ENCODE measurements at regions not wholly inside any gene's neighbourhood (a gene's known extent, or its start where the extent isn't known, plus 50 kb on each side); places are given as distances from the start of the nearest gene placed in this dataset.
"Not testable (repeated sequence)": the region's sequence is repeated elsewhere in the genome, so short reads cannot be mapped to it uniquely, and the experiment has no call there.

- DNase-seq, result no peak
Measured at GRCh38 chr2:123826729-123827271, 198.3 kb upstream of the CNTNAP5 start.

- DNase-seq, result no peak
Measured at GRCh38 chr2:123839326-123839725, 185.8 kb upstream of the CNTNAP5 start.

DNA sequence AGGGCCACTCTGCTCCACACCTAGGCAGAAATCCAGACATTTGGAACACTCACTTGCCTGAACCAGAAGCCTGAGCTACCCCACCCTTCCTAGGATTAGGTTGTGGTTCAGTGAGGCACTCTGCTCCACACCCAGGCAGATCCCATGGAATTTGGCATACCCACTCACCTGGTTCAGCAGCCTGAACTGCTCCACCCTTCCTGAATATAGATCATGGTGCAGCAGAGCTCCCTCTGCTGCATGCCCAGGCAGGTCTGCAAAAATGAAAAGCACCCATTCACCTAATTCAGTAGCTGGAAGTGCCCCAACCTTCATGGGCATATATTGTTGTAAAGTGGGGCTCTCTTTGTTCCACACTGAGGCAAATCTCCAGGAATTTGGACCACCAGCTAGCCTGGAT, 185.1 kb upstream of the CNTNAP5 start:
- DNase-seq, result no peak

- DNase-seq, result no peak
Measured at GRCh38 chr2:123840574-123840973, 184.5 kb upstream of the CNTNAP5 start.

- no peak for DNase-seq
Measured at GRCh38 chr2:123851281-123851680, 173.8 kb upstream of the CNTNAP5 start.

- DNase-seq, result no peak
Measured at GRCh38 chr2:123853161-123853560, 171.9 kb upstream of the CNTNAP5 start.

DNA sequence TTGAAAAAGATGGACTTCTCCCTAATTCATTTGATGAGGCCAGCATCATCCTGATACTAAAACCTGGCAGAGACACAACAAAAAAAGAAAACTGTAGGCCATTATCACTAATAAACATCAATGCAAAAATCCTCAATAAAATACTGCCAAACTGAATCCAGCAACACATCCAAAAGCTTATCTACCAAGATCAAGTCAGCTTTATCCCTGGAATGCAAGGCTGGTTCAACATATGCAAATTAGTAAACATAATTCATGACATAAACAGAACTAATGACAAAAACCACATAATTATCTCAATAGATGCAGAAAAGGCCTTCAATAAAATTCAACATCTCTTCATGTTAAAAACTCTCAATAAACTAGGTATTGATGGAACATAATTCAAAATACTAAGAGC, 166.1 kb upstream of the CNTNAP5 start:
- not testable (repeated sequence) for DNase-seq

DNA sequence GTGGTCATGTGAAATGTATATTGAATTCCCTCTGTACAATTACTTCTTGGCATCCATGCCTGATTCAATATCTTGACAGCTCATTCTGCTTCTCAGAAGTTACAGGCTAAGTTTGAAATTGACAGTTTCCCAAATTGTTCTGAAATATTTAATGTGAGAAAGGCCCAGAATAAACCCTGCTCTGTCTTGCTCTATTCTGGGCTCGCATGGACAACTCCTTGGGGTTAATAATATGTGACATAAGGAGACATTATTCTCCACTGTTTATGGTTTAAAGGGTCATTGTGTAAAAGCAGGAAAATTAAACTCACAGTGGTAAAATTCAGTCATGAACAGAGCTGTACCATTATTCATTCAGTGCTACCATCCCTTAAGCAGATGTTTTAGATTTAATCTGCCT, 160.7 kb upstream of the CNTNAP5 start:
- no peak for DNase-seq

GRCh38 chr2:123870206-123870880, 154.7 kb upstream of the CNTNAP5 start:
- peak; percentile 43 for DNase-seq

DNA sequence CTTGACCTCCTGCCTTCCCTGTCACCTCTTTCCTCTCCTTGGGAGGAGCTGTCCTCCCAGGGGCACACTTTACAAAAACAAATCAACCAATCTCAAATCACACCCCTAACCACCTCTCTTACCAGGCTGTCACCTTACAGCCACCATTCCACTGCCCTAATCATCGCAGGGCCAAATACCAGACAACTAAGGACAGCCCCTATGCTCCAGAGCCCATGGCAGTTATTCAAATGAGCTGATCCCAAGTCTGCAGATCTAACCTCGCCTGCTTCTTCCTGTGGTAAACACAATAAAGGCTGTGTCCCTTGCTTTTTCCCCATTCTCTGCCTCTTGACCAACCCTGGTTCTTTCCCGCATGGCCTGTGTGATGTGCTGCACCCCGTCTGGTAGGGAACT, 154.2 kb upstream of the CNTNAP5 start:
- peak; percentile 11 for DNase-seq

DNA sequence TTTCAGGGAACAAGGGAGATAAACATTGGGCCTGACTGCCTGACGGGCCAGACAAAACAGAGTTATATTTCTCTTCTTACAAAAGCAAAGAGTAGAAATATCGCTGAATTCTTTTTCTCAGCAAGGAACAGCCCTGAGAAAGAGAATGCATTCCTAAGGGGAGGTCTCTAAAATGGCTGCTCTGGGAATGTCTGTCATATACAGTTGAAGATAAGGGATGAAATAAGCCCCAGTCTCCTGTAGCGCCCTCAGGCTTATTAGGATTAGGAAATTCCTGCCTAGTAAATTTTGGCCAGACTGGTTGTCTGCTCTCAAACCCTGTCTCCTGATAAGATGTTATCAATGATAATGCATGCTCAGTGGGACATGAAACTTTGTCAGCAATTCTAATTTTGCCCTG, 134.9 kb upstream of the CNTNAP5 start:
- no peak for DNase-seq

DNA sequence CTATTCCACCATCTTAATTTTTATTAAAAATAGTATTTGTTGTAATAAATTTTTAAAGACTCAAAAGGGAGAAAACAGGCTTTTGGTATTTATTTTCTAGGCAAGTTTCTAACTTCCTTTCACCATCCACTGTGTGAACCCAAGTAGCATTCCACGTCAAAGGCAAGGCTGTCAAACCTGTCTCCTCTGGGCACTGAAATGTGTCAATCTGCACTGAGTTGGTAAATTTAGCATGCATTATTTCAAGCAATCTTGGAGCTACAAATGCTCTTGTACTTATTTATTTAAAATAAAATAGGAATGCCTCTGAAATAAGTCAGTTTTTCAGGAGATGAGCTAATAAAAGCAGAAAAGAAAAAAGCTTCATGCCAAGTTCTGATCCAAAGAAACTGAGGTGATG, 130.9 kb upstream of the CNTNAP5 start:
- DNase-seq, result no peak

DNA sequence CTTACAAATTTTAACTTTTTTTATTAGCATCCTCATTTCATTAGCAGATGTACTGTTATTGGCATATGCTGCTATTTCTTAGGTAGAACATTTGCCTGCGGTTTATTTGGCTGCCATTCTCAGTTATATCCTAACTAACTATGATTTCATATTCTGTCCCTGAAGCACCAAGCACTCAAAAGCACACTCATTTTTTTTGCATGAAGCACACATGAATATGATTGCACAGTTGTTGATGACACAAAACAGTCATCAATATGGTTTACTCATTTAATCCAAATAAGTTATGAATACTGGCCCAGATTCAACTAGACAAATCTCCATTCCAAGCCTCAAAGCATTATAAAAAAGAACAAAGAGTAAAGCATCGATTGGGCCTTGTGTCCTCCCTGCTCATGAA, 129.4 kb upstream of the CNTNAP5 start:
- DNase-seq, result no peak

- no peak for DNase-seq
Measured at GRCh38 chr2:123901256-123901655, 123.8 kb upstream of the CNTNAP5 start.

- DNase-seq, result no peak
Measured at GRCh38 chr2:123906361-123906760, 118.7 kb upstream of the CNTNAP5 start.

DNA sequence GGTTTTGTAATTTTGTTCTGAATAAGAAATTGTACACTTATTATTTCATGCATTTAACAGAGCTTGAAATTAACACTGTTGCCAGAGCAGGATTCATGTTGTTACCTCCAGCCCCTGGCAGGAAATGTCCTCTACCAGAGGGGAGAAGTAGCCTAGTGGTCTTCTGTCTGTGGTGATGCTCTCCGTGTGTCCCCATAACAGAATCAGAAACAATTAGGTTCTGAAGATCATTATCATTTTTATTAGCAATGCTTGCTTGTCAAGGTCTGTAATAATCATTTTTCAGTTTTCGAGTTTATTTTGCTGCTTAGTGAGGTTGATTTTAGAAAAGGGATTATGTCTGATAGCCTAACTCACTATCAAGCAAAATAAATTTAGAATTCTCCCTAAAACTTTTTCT, 116.6 kb upstream of the CNTNAP5 start:
- DNase-seq, result no peak

- no peak for DNase-seq
Measured at GRCh38 chr2:123912171-123912570, 112.9 kb upstream of the CNTNAP5 start.

DNA sequence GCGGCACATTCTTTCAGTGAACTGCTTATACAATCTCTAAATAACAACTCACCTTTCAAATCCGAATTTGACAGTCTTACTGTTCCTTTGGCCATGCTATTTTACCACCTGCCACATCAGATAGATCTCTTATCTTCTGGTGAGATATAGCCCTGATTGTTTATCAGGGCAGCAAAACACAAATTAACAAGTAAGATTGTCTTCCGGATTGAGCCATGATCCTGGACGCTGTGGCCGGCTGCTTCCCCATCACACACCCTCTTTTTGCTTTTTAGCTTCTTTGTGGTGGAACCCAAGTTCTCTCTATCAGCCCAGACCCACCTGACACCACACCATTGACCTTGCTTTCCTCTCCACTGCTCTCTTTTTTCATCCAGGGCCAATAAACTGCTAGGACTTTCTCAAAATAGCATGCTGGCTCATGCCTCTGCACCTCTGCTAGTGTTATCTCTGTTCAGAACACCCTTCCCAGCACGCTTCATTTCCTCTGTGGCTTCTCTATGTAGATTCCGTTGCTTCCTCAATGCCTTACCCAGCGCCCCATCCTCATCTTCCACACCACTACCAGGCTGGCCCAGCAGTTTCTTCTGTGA, 111.8 kb upstream of the CNTNAP5 start:
- no peak for DNase-seq

- DNase-seq, result no peak
Measured at GRCh38 chr2:123915380-123915779, 109.7 kb upstream of the CNTNAP5 start.

GRCh38 chr2:123916051-123916450, 109.0 kb upstream of the CNTNAP5 start:
- no peak for DNase-seq

- no peak for DNase-seq
Measured at GRCh38 chr2:123916531-123916930, 108.6 kb upstream of the CNTNAP5 start.

DNA sequence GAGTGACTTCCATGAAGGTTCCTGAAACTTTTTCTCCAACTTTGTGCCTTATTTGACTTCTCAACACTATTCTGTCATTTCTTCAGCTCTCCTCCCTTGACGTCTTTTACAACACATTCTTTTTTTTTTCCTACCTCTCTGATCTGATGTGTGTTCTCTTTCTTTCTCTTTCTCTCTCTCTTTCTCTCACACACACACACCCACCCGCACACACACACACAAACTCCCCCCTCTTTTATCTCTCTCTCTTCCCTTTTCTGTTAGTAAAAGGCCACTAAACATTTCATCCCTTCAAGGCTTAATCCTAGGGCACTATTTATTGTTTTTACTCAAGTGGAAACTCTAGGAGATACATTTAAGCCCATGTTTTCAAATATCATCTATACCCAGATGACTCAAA, 107.8 kb upstream of the CNTNAP5 start:
- DNase-seq, result no peak

GRCh38 chr2:123928358-123928757, 96.7 kb upstream of the CNTNAP5 start:
- no peak for DNase-seq

GRCh38 chr2:123935405-123935804, 89.7 kb upstream of the CNTNAP5 start:
- DNase-seq, result no peak

GRCh38 chr2:123953846-123954245, 71.2 kb upstream of the CNTNAP5 start:
- no peak for DNase-seq

Data from hindlimb muscle (tissue), 1 donor.